ENCODE measurements at regions not wholly inside any gene's neighbourhood (a gene's known extent, or its start where the extent isn't known, plus 50 kb on each side); places are given as distances from the start of the nearest gene placed in this dataset.

- H2BK15ac ChIP-seq (ENCODE audit: low read length): no peak overlapping the region
- no peak overlapping the region for H2AK5ac ChIP-seq (ENCODE audit: low read depth, low read length)
- H2BK12ac ChIP-seq (ENCODE audit: low read depth, low read length): no peak overlapping the region
- H3K4me3 ChIP-seq (ENCODE audit: extremely low read depth in 1 of 4, insufficient read depth in 2 of 4, low read depth in 3 of 4, low read length in 4 of 4): no peak overlapping the region
- no peaks in the 10 kb centered on the region for H3K23me2 ChIP-seq (ENCODE audit: low read depth, low read length)
- H4K8ac ChIP-seq (ENCODE audit: extremely low read depth, insufficient read depth, low read length): no peak overlapping the region
- no peak overlapping the region for H2BK20ac ChIP-seq (ENCODE audit: low read length)
- no peak overlapping the region for H3K9ac ChIP-seq (replicated peaks in 1 of 4; ENCODE audit: extremely low read depth in 1 of 4, low read depth in 3 of 4, low read length in 3 of 4)
- H3K4ac ChIP-seq (replicated peaks; ENCODE audit: insufficient read length, low read depth, low read length): no peak overlapping the region
- H3K18ac ChIP-seq (ENCODE audit: extremely low read depth, low read length): no peak overlapping the region
- H3K79me1 ChIP-seq (ENCODE audit: low read depth, low read length): no peaks in the 10 kb centered on the region
- no peak overlapping the region for H3K23ac ChIP-seq (ENCODE audit: insufficient read length)
- no peak overlapping the region for H2BK120ac ChIP-seq (replicated peaks; ENCODE audit: low read depth, low read length)
- H4K91ac ChIP-seq (replicated peaks; ENCODE audit: insufficient read length, low read length): no peak overlapping the region
- ChIA-PET POLR2A (ENCODE audit: partially characterized antibody) (no interaction called here), CTCF (ENCODE audit: partially characterized antibody) (interaction anchor here (0.7 to 1.4 kb wide), 4 partner anchors 12 to 833 kb away, joined by 3 to 4 read pairs (median 3); no protein-coding TSS in a partner anchor)
- no peak overlapping the region for H3K4me2 ChIP-seq (ENCODE audit: insufficient read depth in 1 of 2, low read depth in 2 of 2, low read length in 2 of 2)
- no peak overlapping the region for H2BK5ac ChIP-seq (ENCODE audit: low read depth, low read length)
- no peak overlapping the region for H3K14ac ChIP-seq (ENCODE audit: insufficient read length)
- H4K5ac ChIP-seq (ENCODE audit: insufficient read length, low read depth, low read length): no peak overlapping the region
- WGBS, 2 experiments (ENCODE audit: extremely low coverage in 1 of 2, insufficient coverage in 1 of 2, insufficient read length in 1 of 2, insufficient replicate concordance in 2 of 2, low coverage in 1 of 2, low lambda C conversion rate in 2 of 2, missing lambda C conversion rate in 1 of 2): 95% methylated on average over 3 of the region's 3 CpGs; no CpG with 5 or more reads in 1 of the 2 experiments
- no peak overlapping the region; the same call in 1 of the 2 replicates for H2AFZ ChIP-seq (ENCODE audit: low read length)
- H4K20me1 ChIP-seq (replicated peaks in 1 of 2; ENCODE audit: control insufficient read depth in 1 of 2, insufficient read depth in 2 of 2, low read length in 2 of 2): no peaks in the 10 kb centered on the region
- no peak overlapping the region for H3K56ac ChIP-seq (replicated peaks; ENCODE audit: insufficient read length, low read depth, low read length)
- peaks cover 0 to under 1% (median 0%) of the 10 kb centered on the region in 4 experiments; a peak in 1 of 7 replicates for H3K27me3 ChIP-seq (replicated peaks in 1 of 4; ENCODE audit: control insufficient read depth in 3 of 4, extremely low read depth in 1 of 4, insufficient read depth in 3 of 4, low read length in 3 of 4)
- H3K36me3 ChIP-seq (ENCODE audit: control insufficient read depth in 2 of 4, insufficient read depth in 4 of 4, low read length in 3 of 4): no peaks in the 10 kb centered on the region
- DNase-seq (ENCODE audit: low read depth in 1 of 2, low spot score in 2 of 2) (no peak), FAIRE-seq (no peak)
- no peak overlapping the region for H3K27ac ChIP-seq (ENCODE audit: low read depth, low read length)
- TF ChIP-seq SP1 (IDR thresholded peaks at IDR 0.05; ENCODE audit: low read depth, low read length): no peak
- no peak for TF ChIP-seq POLR2AphosphoS5 (IDR thresholded peaks at IDR 0.05; ENCODE audit: low read depth, low read length)
- TF ChIP-seq CBX8 (IDR thresholded peaks at IDR 0.05; ENCODE audit: borderline replicate concordance, low read depth, low read length): no peak
- no peak for TF ChIP-seq EGR1 (IDR thresholded peaks at IDR 0.05; ENCODE audit: borderline replicate concordance, low read depth, low read length)
- TF ChIP-seq RBBP5 (IDR thresholded peaks at IDR 0.05; ENCODE audit: borderline replicate concordance, low read depth, low read length): no peak
- TF ChIP-seq SP4 (IDR thresholded peaks at IDR 0.05; ENCODE audit: low read length): no peak
- TF ChIP-seq CTBP2 (IDR thresholded peaks at IDR 0.05; ENCODE audit: borderline replicate concordance, insufficient read depth, insufficient read length, low read length): no peak
- TF ChIP-seq BACH1 (IDR thresholded peaks at IDR 0.05; ENCODE audit: low read length): no peak
- no peak for TF ChIP-seq YY1 (IDR thresholded peaks at IDR 0.05; ENCODE audit: low read depth, low read length)
- no peak for TF ChIP-seq TAF1 (IDR thresholded peaks at IDR 0.05; ENCODE audit: low read depth, low read length)
- no peak for TF ChIP-seq SP2 (IDR thresholded peaks at IDR 0.05; ENCODE audit: low read length)
- peaks cover 0 to 3% (median 0%) of the 10 kb centered on the region in 4 experiments; a peak in 3 of 7 replicates for H3K4me1 ChIP-seq (replicated peaks in 1 of 4; ENCODE audit: control insufficient read depth in 3 of 4, insufficient read depth in 4 of 4, low read length in 3 of 4)
- H3K9me3 ChIP-seq (ENCODE audit: insufficient read depth in 2 of 2, low read depth in 1 of 2, low read length in 1 of 2): 0 out of 4 replicates have a peak, but pooled peaks cover 0 to 2% of the 10 kb centered on the region in 2 experiments
- no peaks in the 10 kb centered on the region for H3K79me2 ChIP-seq (ENCODE audit: control insufficient read depth in 1 of 2, insufficient read depth in 2 of 2, low read length in 2 of 2)
These were observed 132.5 kb downstream of the RWDD3 start for GRCh38 chr1:95366498-95366897.

All from H1 (cell line).